ENCODE measurements at regions not wholly inside any gene's neighbourhood (a gene's known extent, or its start where the extent isn't known, plus 50 kb on each side); places are given as distances from the start of the nearest gene placed in this dataset.

DNA sequence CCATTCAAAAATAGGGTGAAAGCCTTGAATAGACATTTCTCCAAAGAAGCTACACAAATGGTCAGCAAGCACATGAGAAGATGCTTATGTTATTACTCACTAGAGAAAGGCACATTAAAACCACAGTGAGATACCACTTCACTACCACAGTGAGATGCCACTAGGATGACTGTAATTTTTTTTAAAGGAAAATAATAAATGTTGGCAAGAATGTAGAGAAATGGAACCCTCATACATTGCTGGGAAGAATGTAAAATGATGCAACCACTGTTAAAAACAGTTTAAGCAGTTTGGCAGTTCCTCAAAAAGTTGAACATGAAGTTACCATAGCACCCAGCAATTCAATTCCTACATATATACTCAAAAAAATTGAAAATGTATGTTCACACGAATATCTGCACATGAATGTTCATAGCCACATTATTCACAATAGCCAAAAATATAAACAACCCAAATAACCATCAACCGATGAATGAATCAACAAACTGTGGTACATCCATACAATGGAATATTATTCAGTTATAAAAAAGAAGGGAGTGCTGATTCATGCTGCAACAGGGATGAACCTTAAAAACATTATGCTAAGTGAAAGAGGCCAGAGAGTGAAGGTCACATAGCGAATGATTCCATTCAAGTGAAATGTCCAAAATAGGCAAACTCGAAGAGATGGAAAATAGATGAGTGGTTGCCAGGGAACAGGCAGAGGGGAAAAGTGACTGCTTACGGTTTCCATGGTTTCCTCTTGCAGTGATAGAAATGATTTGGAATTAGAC is 156.2 kb upstream of the NDUFV2 start:
- TF ChIP-seq, protein P1, sequence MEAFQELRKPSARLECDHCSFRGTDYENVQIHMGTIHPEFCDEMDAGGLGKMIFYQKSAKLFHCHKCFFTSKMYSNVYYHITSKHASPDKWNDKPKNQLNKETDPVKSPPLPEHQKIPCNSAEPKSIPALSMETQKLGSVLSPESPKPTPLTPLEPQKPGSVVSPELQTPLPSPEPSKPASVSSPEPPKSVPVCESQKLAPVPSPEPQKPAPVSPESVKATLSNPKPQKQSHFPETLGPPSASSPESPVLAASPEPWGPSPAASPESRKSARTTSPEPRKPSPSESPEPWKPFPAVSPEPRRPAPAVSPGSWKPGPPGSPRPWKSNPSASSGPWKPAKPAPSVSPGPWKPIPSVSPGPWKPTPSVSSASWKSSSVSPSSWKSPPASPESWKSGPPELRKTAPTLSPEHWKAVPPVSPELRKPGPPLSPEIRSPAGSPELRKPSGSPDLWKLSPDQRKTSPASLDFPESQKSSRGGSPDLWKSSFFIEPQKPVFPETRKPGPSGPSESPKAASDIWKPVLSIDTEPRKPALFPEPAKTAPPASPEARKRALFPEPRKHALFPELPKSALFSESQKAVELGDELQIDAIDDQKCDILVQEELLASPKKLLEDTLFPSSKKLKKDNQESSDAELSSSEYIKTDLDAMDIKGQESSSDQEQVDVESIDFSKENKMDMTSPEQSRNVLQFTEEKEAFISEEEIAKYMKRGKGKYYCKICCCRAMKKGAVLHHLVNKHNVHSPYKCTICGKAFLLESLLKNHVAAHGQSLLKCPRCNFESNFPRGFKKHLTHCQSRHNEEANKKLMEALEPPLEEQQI (IDR thresholded peaks at IDR 0.05), result no peak
- TF ChIP-seq, protein P2, sequence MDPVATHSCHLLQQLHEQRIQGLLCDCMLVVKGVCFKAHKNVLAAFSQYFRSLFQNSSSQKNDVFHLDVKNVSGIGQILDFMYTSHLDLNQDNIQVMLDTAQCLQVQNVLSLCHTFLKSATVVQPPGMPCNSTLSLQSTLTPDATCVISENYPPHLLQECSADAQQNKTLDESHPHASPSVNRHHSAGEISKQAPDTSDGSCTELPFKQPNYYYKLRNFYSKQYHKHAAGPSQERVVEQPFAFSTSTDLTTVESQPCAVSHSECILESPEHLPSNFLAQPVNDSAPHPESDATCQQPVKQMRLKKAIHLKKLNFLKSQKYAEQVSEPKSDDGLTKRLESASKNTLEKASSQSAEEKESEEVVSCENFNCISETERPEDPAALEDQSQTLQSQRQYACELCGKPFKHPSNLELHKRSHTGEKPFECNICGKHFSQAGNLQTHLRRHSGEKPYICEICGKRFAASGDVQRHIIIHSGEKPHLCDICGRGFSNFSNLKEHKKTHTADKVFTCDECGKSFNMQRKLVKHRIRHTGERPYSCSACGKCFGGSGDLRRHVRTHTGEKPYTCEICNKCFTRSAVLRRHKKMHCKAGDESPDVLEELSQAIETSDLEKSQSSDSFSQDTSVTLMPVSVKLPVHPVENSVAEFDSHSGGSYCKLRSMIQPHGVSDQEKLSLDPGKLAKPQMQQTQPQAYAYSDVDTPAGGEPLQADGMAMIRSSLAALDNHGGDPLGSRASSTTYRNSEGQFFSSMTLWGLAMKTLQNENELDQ (CRISPR knock-in tag; IDR thresholded peaks at IDR 0.05; ENCODE audit: borderline replicate concordance), result no peak
- TF ChIP-seq JUNB (CRISPR knock-in tag; conservative IDR thresholded peaks at IDR 0.05) (no peak), MYC (IDR thresholded peaks at IDR 0.05; ENCODE audit: low read depth, low read length) (no peak), MYC (CRISPR knock-in tag; IDR thresholded peaks at IDR 0.05; ENCODE audit: borderline replicate concordance, low read depth) (no peak), MXI1 (IDR thresholded peaks at IDR 0.05; ENCODE audit: low read depth, low read length) (no peak), MAFF (IDR thresholded peaks at IDR 0.05; ENCODE audit: low read length) (no peak), ETV5 (CRISPR knock-in tag; IDR thresholded peaks at IDR 0.05; ENCODE audit: low read depth) (no peak), HNRNPH1 (optimal IDR thresholded peaks at IDR 0.05; ENCODE audit: low read depth, low read length) (no peak), CBX3 (IDR thresholded peaks at IDR 0.05; ENCODE audit: borderline replicate concordance in 1 of 2, low read length in 2 of 2) (no peak)

All from K562 (cell line).